Mucosa of stomach (tissue), 1 donor: ENCODE measurements at regions not wholly inside any gene's neighbourhood (a gene's known extent, or its start where the extent isn't known, plus 50 kb on each side); places are given as distances from the start of the nearest gene placed in this dataset.

Experiments
- H3K27me3 ChIP-seq: one replicate; pipeline ENCODE4 v1.7.0; 2013; ENCODE audit warnings: mild to moderate bottlenecking, low read length; ENCODE audit not compliant: control insufficient read depth, insufficient read depth
- H3K36me3 ChIP-seq: one replicate; pipeline ENCODE4 v1.7.0; 2013; ENCODE audit warnings: low read length; ENCODE audit not compliant: control insufficient read depth, insufficient read depth
- H3K4me1 ChIP-seq: one replicate; pipeline ENCODE4 v1.7.0; 2013; ENCODE audit warnings: mild to moderate bottlenecking, low read length; ENCODE audit not compliant: control insufficient read depth, insufficient read depth
- H3K4me3 ChIP-seq: one replicate; pipeline ENCODE4 v1.7.0; 2013; ENCODE audit warnings: low read length
- H3K9ac ChIP-seq: one replicate; pipeline ENCODE4 v1.7.0; 2013; ENCODE audit warnings: mild to moderate bottlenecking, low read length, moderate library complexity
- H3K9me3 ChIP-seq: one replicate; pipeline ENCODE4 v1.7.0; 2013; ENCODE audit warnings: mild to moderate bottlenecking, low read length, moderate library complexity; ENCODE audit not compliant: control insufficient read depth
- donor health status: Pancreatic carcinoma.

- no peaks in the 10 kb centered on the region for H3K9me3 ChIP-seq
Observed at GRCh38 chr10:57968328-57969016, 299.2 kb downstream of the IPMK start.

GRCh38 chr10:57964351-57964750 is 303.3 kb downstream of the IPMK start:
- Histone ChIP-seq H3K4me3 (no peak overlapping the region), H3K9ac (no peak overlapping the region), H3K36me3 (no peaks in the 10 kb centered on the region), H3K27me3 (no peaks in the 10 kb centered on the region), H3K4me1 (peaks cover 7% of the 10 kb centered on the region), H3K9me3 (no peaks in the 10 kb centered on the region)

More at GRCh38 chr10:57968328-57969016, 299.2 kb downstream of the IPMK start:
- Histone ChIP-seq H3K4me3 (no peak overlapping the region), H3K27me3 (no peaks in the 10 kb centered on the region), H3K9ac (no peak overlapping the region), H3K36me3 (no peaks in the 10 kb centered on the region), H3K4me1 (no peaks in the 10 kb centered on the region)

- H3K27me3 ChIP-seq, result no peaks in the 10 kb centered on the region
- H3K4me3 ChIP-seq, result no peak overlapping the region
- peaks cover 8% of the 10 kb centered on the region for H3K4me1 ChIP-seq
- H3K9me3 ChIP-seq, result no peaks in the 10 kb centered on the region
- H3K9ac ChIP-seq, result no peak overlapping the region
- H3K36me3 ChIP-seq, result no peaks in the 10 kb centered on the region
Observed at GRCh38 chr10:57963546-57963945, 304.1 kb downstream of the IPMK start.

DNA sequence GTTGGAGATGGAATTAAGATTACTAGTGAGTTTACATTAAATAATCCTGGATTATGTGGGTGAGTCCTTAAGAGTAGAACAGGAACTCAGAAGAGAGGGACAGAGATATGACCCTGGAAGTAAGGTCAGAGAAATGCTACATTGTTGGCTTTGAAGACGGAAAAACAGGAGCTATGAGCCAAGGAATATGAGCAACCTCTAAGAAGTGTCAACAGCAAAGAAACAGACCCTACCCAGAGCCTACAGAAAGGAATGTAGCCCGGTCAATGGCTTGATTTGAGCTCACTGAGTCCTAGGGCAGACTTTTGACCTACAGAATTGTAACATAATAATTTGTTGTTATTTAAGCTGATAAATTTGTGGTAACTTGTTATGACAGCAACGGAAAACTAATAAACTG is 304.9 kb downstream of the IPMK start:
- H3K4me3 ChIP-seq, result no peak overlapping the region
- no peak overlapping the region for H3K9ac ChIP-seq
- no peaks in the 10 kb centered on the region for H3K36me3 ChIP-seq
- H3K27me3 ChIP-seq, result no peaks in the 10 kb centered on the region
- peaks cover 8% of the 10 kb centered on the region for H3K4me1 ChIP-seq
- no peaks in the 10 kb centered on the region for H3K9me3 ChIP-seq

DNA sequence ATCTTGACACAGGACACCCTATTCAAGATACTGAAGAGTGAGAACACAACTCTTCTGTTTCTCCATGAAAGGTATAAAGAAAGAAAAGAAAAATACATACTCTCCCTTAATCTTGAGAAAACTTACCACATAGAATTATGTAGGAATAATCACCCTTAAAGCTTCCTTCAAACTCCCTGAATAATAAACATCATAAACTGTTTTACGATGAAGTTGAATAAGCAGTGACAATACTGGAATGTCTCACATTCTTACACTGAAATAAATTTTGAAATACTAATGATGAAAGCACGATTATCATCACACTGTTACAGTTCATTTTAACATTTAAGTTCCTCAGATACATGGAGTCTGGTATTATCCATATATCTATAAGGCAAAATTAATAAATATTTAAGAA is 306.2 kb downstream of the IPMK start:
- Histone ChIP-seq H3K27me3 (no peaks in the 10 kb centered on the region), H3K9me3 (no peaks in the 10 kb centered on the region), H3K4me1 (peaks cover 8% of the 10 kb centered on the region), H3K9ac (no peak overlapping the region), H3K36me3 (no peaks in the 10 kb centered on the region), H3K4me3 (no peak overlapping the region)

DNA sequence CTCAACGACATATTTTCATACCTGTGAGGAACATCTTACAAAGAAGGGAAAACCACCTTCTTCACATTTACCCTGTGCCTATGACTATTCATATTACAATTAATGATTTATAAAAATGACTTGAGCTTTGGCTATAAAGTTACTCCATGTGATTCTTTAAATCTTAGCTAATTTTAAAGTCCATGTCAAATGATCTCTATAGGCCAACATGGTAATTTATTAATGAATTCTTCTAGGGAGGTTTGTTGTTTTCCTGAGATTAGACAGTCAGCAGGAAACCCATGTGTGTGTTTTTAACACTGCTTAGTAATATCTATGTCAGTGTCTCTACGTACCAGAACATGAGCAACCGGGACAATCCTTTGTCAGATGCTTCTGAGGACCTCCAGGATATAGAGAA is 307.3 kb downstream of the IPMK start:
- H3K36me3 ChIP-seq, result no peaks in the 10 kb centered on the region
- no peak overlapping the region for H3K9ac ChIP-seq
- H3K4me3 ChIP-seq, result no peak overlapping the region

DNA sequence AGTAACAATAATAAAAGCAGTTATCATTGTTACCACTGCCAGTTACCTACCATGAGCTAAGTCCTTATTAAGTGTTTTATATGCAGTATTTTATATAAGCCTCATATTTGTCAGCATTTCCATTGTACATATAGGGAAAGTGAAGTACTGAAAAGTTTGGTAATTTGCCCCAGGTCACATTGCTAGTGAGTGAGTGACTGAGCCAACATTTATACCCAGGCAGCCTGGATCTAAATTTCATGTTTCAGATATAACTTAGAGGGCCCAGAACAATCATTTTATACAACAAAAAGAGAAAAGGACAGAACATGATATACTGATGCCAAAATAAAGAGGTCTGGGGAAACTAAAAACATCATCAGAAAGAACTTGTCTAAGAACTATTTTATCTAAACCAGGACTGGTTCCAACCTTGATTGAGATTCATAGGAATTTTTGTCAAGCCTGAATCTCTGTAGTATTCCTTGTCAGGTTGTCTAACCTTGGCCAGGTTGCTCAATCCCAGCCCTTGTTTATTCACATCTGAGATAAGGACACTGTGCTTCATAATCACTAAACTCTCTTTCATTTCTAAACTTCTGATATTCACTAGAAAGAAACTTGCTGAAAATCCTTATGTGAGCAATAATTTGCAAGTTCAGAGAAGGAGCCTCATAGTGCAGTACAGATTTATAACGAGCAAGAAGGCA is 308.2 kb downstream of the IPMK start:
- no peak overlapping the region for H3K9ac ChIP-seq
- no peaks in the 10 kb centered on the region for H3K27me3 ChIP-seq
- no peaks in the 10 kb centered on the region for H3K9me3 ChIP-seq

More for the DNA sequence above, 307.3 kb downstream of the IPMK start:
- no peaks in the 10 kb centered on the region for H3K9me3 ChIP-seq
- H3K27me3 ChIP-seq, result no peaks in the 10 kb centered on the region
- peaks cover 8% of the 10 kb centered on the region for H3K4me1 ChIP-seq

DNA sequence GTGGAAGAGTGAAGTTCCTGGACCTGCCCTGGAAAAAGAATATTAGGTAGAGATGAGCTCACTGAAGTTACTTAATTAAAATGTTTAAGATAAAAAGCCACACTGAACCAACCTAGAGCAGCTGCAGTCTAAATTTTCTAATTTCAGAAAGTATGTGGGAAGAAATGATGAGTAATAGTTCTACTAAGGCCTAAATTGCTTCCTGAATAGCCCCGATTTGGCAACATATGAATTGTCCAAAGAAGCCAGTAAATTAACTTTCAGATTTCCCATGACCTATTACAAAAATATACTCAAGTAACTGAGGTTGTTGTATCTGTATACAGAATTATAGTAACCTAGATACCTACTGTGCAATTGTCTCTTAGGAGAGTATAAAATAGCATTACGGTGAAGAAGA is 312.6 kb downstream of the IPMK start:
- H3K27me3 ChIP-seq, result no peaks in the 10 kb centered on the region
- no peak overlapping the region for H3K9ac ChIP-seq
- H3K36me3 ChIP-seq, result no peaks in the 10 kb centered on the region
- H3K4me1 ChIP-seq, result peaks cover 8% of the 10 kb centered on the region
- H3K4me3 ChIP-seq, result no peak overlapping the region
- H3K9me3 ChIP-seq, result no peaks in the 10 kb centered on the region

More for the DNA sequence above, 308.2 kb downstream of the IPMK start:
- no peaks in the 10 kb centered on the region for H3K36me3 ChIP-seq
- H3K4me3 ChIP-seq, result no peak overlapping the region
- H3K4me1 ChIP-seq, result peaks cover 8% of the 10 kb centered on the region

DNA sequence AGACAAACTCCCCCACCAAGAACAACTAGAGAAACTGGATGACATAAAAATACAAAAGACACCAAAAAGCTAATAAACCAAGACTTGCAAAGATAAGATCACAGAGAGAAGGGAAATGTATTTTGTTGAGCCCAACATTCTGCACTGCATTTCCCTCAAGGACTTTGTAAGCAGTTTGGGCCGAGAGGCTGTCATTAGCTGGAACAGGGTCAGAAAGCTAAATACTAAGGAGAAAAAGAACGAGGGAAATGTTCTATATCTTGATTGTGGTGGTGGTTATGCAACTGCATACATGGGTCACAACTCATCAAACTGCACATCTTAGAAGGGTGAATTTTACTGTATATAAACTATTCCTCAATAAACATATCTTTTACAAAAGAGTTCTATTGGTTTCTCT is 315.0 kb downstream of the IPMK start:
- H3K4me3 ChIP-seq, result no peak overlapping the region
- H3K9ac ChIP-seq, result no peak overlapping the region
- no peaks in the 10 kb centered on the region for H3K36me3 ChIP-seq
- no peaks in the 10 kb centered on the region for H3K9me3 ChIP-seq
- no peaks in the 10 kb centered on the region for H3K4me1 ChIP-seq
- H3K27me3 ChIP-seq, result no peaks in the 10 kb centered on the region

- Histone ChIP-seq H3K27me3 (no peaks in the 10 kb centered on the region), H3K4me3 (no peak overlapping the region), H3K4me1 (no peaks in the 10 kb centered on the region)
Observed at GRCh38 chr10:57950442-57950974, 317.2 kb downstream of the IPMK start.

DNA sequence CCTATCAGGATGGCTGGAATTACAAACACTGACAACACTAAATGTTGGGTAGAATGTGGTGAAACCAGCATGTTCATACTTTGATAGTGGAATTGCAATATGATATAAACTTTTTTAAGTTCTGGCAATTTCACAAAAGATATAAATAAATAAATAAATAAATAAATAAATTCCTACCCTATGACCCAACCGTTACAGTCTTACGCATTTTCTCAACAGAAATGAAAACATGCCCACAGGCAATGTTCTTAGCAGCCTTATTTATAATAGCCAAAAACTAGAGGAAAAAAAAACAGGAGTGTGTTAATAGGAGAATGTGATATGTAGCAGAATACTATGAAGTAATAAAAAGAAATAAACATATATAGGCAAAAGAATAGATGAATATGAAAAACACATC is 318.9 kb downstream of the IPMK start:
- Histone ChIP-seq H3K4me3 (no peak overlapping the region), H3K9ac (no peak overlapping the region), H3K4me1 (no peaks in the 10 kb centered on the region), H3K36me3 (no peaks in the 10 kb centered on the region), H3K27me3 (no peaks in the 10 kb centered on the region), H3K9me3 (no peaks in the 10 kb centered on the region)

More at GRCh38 chr10:57950442-57950974, 317.2 kb downstream of the IPMK start:
- Histone ChIP-seq H3K9ac (no peak overlapping the region), H3K9me3 (no peaks in the 10 kb centered on the region), H3K36me3 (no peaks in the 10 kb centered on the region)

DNA sequence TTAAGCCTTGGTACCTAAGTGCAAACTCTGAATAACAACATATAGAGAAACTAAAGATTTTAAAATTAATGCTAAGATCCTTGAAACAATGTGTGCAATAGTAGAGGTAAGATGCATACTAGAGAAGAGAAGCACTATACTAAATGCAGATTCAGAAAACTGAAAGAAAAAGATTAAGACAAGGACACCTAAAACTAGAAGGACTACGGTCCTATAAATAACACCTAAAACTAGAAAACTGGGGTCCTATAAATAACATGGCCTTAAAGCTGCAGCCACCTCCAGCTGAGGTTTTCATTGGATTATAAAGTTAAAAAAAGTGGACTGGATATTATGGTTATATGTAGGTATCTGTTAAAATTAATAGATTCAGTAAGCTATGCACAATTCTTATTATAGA is 320.9 kb downstream of the IPMK start:
- Histone ChIP-seq H3K4me3 (no peak overlapping the region), H3K36me3 (no peaks in the 10 kb centered on the region), H3K9ac (no peak overlapping the region), H3K4me1 (no peaks in the 10 kb centered on the region), H3K9me3 (no peaks in the 10 kb centered on the region), H3K27me3 (no peaks in the 10 kb centered on the region)
